ENCODE measurements at regions not wholly inside any gene's neighbourhood (a gene's known extent, or its start where the extent isn't known, plus 50 kb on each side); places are given as distances from the start of the nearest gene placed in this dataset.

- H3K9me3 ChIP-seq (ENCODE audit: control insufficient read depth in 2 of 2, insufficient read depth in 1 of 2, low read depth in 1 of 2, low read length in 1 of 2), result peaks cover 0 to 4% of the 10 kb centered on the region in 2 donors
- H3K4me3 ChIP-seq (ENCODE audit: low read depth in 1 of 3, low read length in 3 of 3), result no peak overlapping the region
- peaks cover 0 to 3% (median 0%) of the 10 kb centered on the region in 3 donors for H3K27me3 ChIP-seq (ENCODE audit: control insufficient read depth in 3 of 3, insufficient read depth in 3 of 3, low read length in 3 of 3)
- H3K36me3 ChIP-seq (ENCODE audit: control insufficient read depth in 3 of 3, insufficient read depth in 2 of 3, low read depth in 1 of 3, low read length in 3 of 3), result no peaks in the 10 kb centered on the region
- no peak for FAIRE-seq
- no peaks in the 10 kb centered on the region for H3K4me1 ChIP-seq (ENCODE audit: control insufficient read depth in 3 of 3, insufficient read depth in 2 of 3, low read depth in 1 of 3, low read length in 2 of 3)
- DNase-seq, result no peak
- WGBS, 3 donors, result 58 to 75% (median 72%) methylated on average over 2 of the region's 2 CpGs
- H3K27ac ChIP-seq (ENCODE audit: low read depth in 1 of 3, low read length in 2 of 3), result no peak overlapping the region
These were observed 350.5 kb upstream of the DAB2 start for GRCh38 chr5:39775086-39775796.

GRCh38 chr5:39774605-39775004 is 349.8 kb upstream of the DAB2 start:
- Histone ChIP-seq H3K4me1 (ENCODE audit: control insufficient read depth in 3 of 3, insufficient read depth in 2 of 3, low read depth in 1 of 3, low read length in 2 of 3) (no peaks in the 10 kb centered on the region), H3K27me3 (ENCODE audit: control insufficient read depth in 3 of 3, insufficient read depth in 3 of 3, low read length in 3 of 3) (peaks cover 0 to 3% (median 0%) of the 10 kb centered on the region in 3 donors), H3K4me3 (ENCODE audit: low read depth in 1 of 3, low read length in 3 of 3) (no peak overlapping the region), H3K36me3 (ENCODE audit: control insufficient read depth in 3 of 3, insufficient read depth in 2 of 3, low read depth in 1 of 3, low read length in 3 of 3) (no peaks in the 10 kb centered on the region), H3K27ac (ENCODE audit: low read depth in 1 of 3, low read length in 2 of 3) (no peak overlapping the region), H3K9me3 (ENCODE audit: control insufficient read depth in 2 of 2, insufficient read depth in 1 of 2, low read depth in 1 of 2, low read length in 1 of 2) (peaks cover 0 to 4% of the 10 kb centered on the region in 2 donors)
- FAIRE-seq, result no peak
- no peak for DNase-seq

- FAIRE-seq (no peak), DNase-seq (no peak)
- Histone ChIP-seq H3K27me3 (ENCODE audit: control insufficient read depth in 3 of 3, insufficient read depth in 3 of 3, low read length in 3 of 3) (no peaks in the 10 kb centered on the region), H3K4me3 (ENCODE audit: low read depth in 1 of 3, low read length in 3 of 3) (no peak overlapping the region), H3K9me3 (ENCODE audit: control insufficient read depth in 2 of 2, insufficient read depth in 1 of 2, low read depth in 1 of 2, low read length in 1 of 2) (no peaks in the 10 kb centered on the region), H3K27ac (ENCODE audit: low read depth in 1 of 3, low read length in 2 of 3) (no peak overlapping the region), H3K4me1 (ENCODE audit: control insufficient read depth in 3 of 3, insufficient read depth in 2 of 3, low read depth in 1 of 3, low read length in 2 of 3) (no peaks in the 10 kb centered on the region), H3K36me3 (ENCODE audit: control insufficient read depth in 3 of 3, insufficient read depth in 2 of 3, low read depth in 1 of 3, low read length in 3 of 3) (no peaks in the 10 kb centered on the region)
- 39 to 57% (median 46%) methylated on average over 2 of the region's 2 CpGs for WGBS, 3 donors
These were observed 347.5 kb upstream of the DAB2 start for GRCh38 chr5:39772307-39772706.

GRCh38 chr5:39767916-39768315 is 343.1 kb upstream of the DAB2 start:
- Histone ChIP-seq H3K27ac (ENCODE audit: low read depth in 1 of 3, low read length in 2 of 3) (no peak overlapping the region), H3K4me3 (ENCODE audit: low read depth in 1 of 3, low read length in 3 of 3) (no peak overlapping the region), H3K9me3 (ENCODE audit: control insufficient read depth in 2 of 2, insufficient read depth in 1 of 2, low read depth in 1 of 2, low read length in 1 of 2) (no peaks in the 10 kb centered on the region), H3K4me1 (ENCODE audit: control insufficient read depth in 3 of 3, insufficient read depth in 2 of 3, low read depth in 1 of 3, low read length in 2 of 3) (no peaks in the 10 kb centered on the region), H3K36me3 (ENCODE audit: control insufficient read depth in 3 of 3, insufficient read depth in 2 of 3, low read depth in 1 of 3, low read length in 3 of 3) (no peaks in the 10 kb centered on the region), H3K27me3 (ENCODE audit: control insufficient read depth in 3 of 3, insufficient read depth in 3 of 3, low read length in 3 of 3) (no peaks in the 10 kb centered on the region)
- 88 to 90% (median 89%) methylated on average over 5 of the region's 5 CpGs for WGBS, 3 donors
- no peak for DNase-seq
- FAIRE-seq, result no peak

- FAIRE-seq (no peak), DNase-seq (no peak)
- Histone ChIP-seq H3K9me3 (ENCODE audit: control insufficient read depth in 2 of 2, insufficient read depth in 1 of 2, low read depth in 1 of 2, low read length in 1 of 2) (no peaks in the 10 kb centered on the region), H3K27ac (ENCODE audit: low read depth in 1 of 3, low read length in 2 of 3) (no peak overlapping the region), H3K4me1 (ENCODE audit: control insufficient read depth in 3 of 3, insufficient read depth in 2 of 3, low read depth in 1 of 3, low read length in 2 of 3) (no peaks in the 10 kb centered on the region), H3K36me3 (ENCODE audit: control insufficient read depth in 3 of 3, insufficient read depth in 2 of 3, low read depth in 1 of 3, low read length in 3 of 3) (no peaks in the 10 kb centered on the region), H3K27me3 (ENCODE audit: control insufficient read depth in 3 of 3, insufficient read depth in 3 of 3, low read length in 3 of 3) (no peaks in the 10 kb centered on the region), H3K4me3 (ENCODE audit: low read depth in 1 of 3, low read length in 3 of 3) (no peak overlapping the region)
- 46 to 58% (median 57%) methylated on average over 2 of the region's 2 CpGs for WGBS, 3 donors
These were observed 340.6 kb upstream of the DAB2 start for GRCh38 chr5:39765366-39765765.

GRCh38 chr5:39762761-39763160 is 338.0 kb upstream of the DAB2 start:
- Histone ChIP-seq H3K36me3 (ENCODE audit: control insufficient read depth in 3 of 3, insufficient read depth in 2 of 3, low read depth in 1 of 3, low read length in 3 of 3) (no peaks in the 10 kb centered on the region), H3K9me3 (ENCODE audit: control insufficient read depth in 2 of 2, insufficient read depth in 1 of 2, low read depth in 1 of 2, low read length in 1 of 2) (no peaks in the 10 kb centered on the region), H3K4me1 (ENCODE audit: control insufficient read depth in 3 of 3, insufficient read depth in 2 of 3, low read depth in 1 of 3, low read length in 2 of 3) (no peaks in the 10 kb centered on the region), H3K27ac (ENCODE audit: low read depth in 1 of 3, low read length in 2 of 3) (no peak overlapping the region), H3K27me3 (ENCODE audit: control insufficient read depth in 3 of 3, insufficient read depth in 3 of 3, low read length in 3 of 3) (no peaks in the 10 kb centered on the region), H3K4me3 (ENCODE audit: low read depth in 1 of 3, low read length in 3 of 3) (no peak overlapping the region)
- 76 to 82% (median 80%) methylated on average over 3 of the region's 3 CpGs for WGBS, 3 donors
- FAIRE-seq, result no peak
- no peak for DNase-seq

- DNase-seq, result no peak
- Histone ChIP-seq H3K27me3 (ENCODE audit: control insufficient read depth in 3 of 3, insufficient read depth in 3 of 3, low read length in 3 of 3) (no peaks in the 10 kb centered on the region), H3K9me3 (ENCODE audit: control insufficient read depth in 2 of 2, insufficient read depth in 1 of 2, low read depth in 1 of 2, low read length in 1 of 2) (no peaks in the 10 kb centered on the region), H3K27ac (ENCODE audit: low read depth in 1 of 3, low read length in 2 of 3) (peak overlapping the region in 1 of 3 donors; percentile 56), H3K4me1 (ENCODE audit: control insufficient read depth in 3 of 3, insufficient read depth in 2 of 3, low read depth in 1 of 3, low read length in 2 of 3) (no peaks in the 10 kb centered on the region), H3K4me3 (ENCODE audit: low read depth in 1 of 3, low read length in 3 of 3) (no peak overlapping the region), H3K36me3 (ENCODE audit: control insufficient read depth in 3 of 3, insufficient read depth in 2 of 3, low read depth in 1 of 3, low read length in 3 of 3) (no peaks in the 10 kb centered on the region)
- no peak for FAIRE-seq
- 72 to 85% (median 83%) methylated on average over 10 of the region's 10 CpGs for WGBS, 3 donors
These were observed 336.6 kb upstream of the DAB2 start for GRCh38 chr5:39761199-39761950.

GRCh38 chr5:39760385-39761198 is 335.8 kb upstream of the DAB2 start:
- Histone ChIP-seq H3K9me3 (ENCODE audit: control insufficient read depth in 2 of 2, insufficient read depth in 1 of 2, low read depth in 1 of 2, low read length in 1 of 2) (no peaks in the 10 kb centered on the region), H3K4me1 (ENCODE audit: control insufficient read depth in 3 of 3, insufficient read depth in 2 of 3, low read depth in 1 of 3, low read length in 2 of 3) (no peaks in the 10 kb centered on the region), H3K4me3 (ENCODE audit: low read depth in 1 of 3, low read length in 3 of 3) (no peak overlapping the region), H3K36me3 (ENCODE audit: control insufficient read depth in 3 of 3, insufficient read depth in 2 of 3, low read depth in 1 of 3, low read length in 3 of 3) (no peaks in the 10 kb centered on the region), H3K27me3 (ENCODE audit: control insufficient read depth in 3 of 3, insufficient read depth in 3 of 3, low read length in 3 of 3) (no peaks in the 10 kb centered on the region), H3K27ac (ENCODE audit: low read depth in 1 of 3, low read length in 2 of 3) (peak overlapping the region in 1 of 3 donors; percentile 54)
- FAIRE-seq, result no peak
- WGBS, 3 donors, result 50 to 63% (median 63%) methylated on average over 5 of the region's 5 CpGs
- DNase-seq, result peak in 1 of 2 donors; percentile 5
